AG04449 (cell line): ENCODE measurements at regions not wholly inside any gene's neighbourhood (a gene's known extent, or its start where the extent isn't known, plus 50 kb on each side); places are given as distances from the start of the nearest gene placed in this dataset.

ENCODE experiments used
- CTCF ChIA-PET: fragments of 350-600 bp; formaldehyde crosslinking; extraction: SDS; loops from one replicate; lab custom pipeline; 2021; ENCODE audit warnings: antibody characterized with exemption; lab: Yijun Ruan, JAX
- POLR2A ChIA-PET: fragments of 400-600, 350-600 bp; formaldehyde crosslinking; extraction: SDS; loops from one replicate; lab custom pipeline; 2020; ENCODE audit warnings: antibody characterized with exemption, inconsistent platforms; lab: Yijun Ruan, JAX
- DNase-seq: peaks from one replicate; pipeline ENCODE4 v3.0.0-alpha.2; 2010; ENCODE audit warnings: low read depth, low spot score
- H3K4me3 ChIP-seq: 2 replicates; pipeline ENCODE4 v1.5.1; 2011; ENCODE audit warnings: low read depth, mild to moderate bottlenecking, control low read depth, low read length
- TF ChIP-seq, protein P1 (sequence below): IDR thresholded peaks from one replicate; pipeline ENCODE4 v1.5.1; 2011; ENCODE audit warnings: mild to moderate bottlenecking, moderate library complexity, low read length, control low read depth, inconsistent platforms; ENCODE audit not compliant: insufficient read depth; ENCODE audit errors: missing control alignments

DNA sequence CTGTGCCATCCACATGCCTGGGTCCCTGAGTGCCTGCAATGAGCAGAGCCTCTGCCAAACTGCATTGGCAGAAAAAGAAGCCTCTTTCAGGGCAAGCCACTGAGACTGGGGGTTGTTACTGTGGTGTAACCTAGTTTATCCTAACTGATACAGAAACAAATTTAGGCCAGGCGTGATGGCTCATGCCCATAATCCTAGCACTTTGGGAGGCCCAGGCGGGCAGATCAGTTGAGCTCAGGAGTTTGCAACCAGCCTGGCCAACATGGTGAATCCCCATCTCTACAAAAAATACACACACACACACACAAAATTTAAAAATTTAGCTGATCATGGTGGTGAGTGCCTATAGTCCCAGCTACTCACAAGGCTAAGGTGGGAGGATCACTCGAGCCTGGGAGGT, 221.6 kb downstream of the TBC1D2B start:
- TF ChIP-seq, protein P1, sequence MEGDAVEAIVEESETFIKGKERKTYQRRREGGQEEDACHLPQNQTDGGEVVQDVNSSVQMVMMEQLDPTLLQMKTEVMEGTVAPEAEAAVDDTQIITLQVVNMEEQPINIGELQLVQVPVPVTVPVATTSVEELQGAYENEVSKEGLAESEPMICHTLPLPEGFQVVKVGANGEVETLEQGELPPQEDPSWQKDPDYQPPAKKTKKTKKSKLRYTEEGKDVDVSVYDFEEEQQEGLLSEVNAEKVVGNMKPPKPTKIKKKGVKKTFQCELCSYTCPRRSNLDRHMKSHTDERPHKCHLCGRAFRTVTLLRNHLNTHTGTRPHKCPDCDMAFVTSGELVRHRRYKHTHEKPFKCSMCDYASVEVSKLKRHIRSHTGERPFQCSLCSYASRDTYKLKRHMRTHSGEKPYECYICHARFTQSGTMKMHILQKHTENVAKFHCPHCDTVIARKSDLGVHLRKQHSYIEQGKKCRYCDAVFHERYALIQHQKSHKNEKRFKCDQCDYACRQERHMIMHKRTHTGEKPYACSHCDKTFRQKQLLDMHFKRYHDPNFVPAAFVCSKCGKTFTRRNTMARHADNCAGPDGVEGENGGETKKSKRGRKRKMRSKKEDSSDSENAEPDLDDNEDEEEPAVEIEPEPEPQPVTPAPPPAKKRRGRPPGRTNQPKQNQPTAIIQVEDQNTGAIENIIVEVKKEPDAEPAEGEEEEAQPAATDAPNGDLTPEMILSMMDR: no peak
- H3K4me3 ChIP-seq: no peak overlapping the region
- POLR2A ChIA-PET: no interaction called here
- CTCF ChIA-PET: interaction anchor here (0.8 to 2.2 kb wide), 3 partner anchors 15 to 35 kb away, joined by 4 to 7 read pairs (median 6); no protein-coding TSS in a partner anchor
- DNase-seq: no peak

DNA sequence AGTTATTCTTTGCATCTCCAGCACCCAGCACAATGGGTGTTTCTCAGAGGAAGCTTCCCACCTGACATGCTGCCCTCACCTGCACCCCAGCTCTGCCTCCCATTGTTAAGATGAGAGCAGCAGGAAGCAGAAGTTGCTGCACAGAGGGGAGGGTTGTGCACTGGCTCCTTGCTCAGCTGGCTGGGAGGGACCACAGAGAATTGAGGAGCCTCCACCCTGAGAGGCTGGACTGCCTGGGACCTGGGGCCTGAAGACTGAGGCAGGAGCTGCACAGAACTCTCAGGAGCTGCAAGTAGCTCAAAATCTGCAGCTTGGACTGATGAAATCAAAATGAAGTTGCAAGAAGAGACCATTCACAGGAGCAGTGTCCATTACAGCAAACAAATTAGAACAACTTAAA, 222.3 kb upstream of the LINGO1 start:
- POLR2A ChIA-PET: no interaction called here
- DNase-seq: no peak
- TF ChIP-seq, protein P1: no peak
- CTCF ChIA-PET: interaction anchor here (1.6 kb wide), 2 partner anchors 12 to 15 kb away, joined by 4 to 7 read pairs; no protein-coding TSS in a partner anchor
- no peak overlapping the region for H3K4me3 ChIP-seq

DNA sequence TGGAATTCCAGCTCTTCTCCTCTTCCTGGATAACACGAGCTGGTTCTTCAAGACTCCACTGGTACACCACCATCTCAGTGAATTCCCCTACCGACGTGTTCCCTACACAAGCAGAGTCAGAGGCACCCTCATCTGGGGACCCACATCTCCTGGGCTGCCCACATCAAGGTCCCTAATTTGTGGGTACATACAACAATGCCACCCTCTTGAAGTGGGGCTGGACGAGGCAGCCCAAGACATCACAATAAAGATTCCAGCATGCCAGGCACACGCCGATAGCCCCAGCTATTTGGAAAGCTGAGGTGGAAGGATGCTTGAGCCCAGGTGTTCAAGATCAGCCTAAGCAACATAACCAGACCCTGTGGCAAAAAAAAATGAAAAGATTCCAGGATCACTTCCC, 221.2 kb upstream of the LINGO1 start:
- H3K4me3 ChIP-seq: no peak overlapping the region
- no peak for DNase-seq
- TF ChIP-seq, protein P1: no peak
- ChIA-PET POLR2A (no interaction called here), CTCF (interaction anchor here (1.6 kb wide), 1 partner anchor 11 kb away, joined by 7 read pairs; no protein-coding TSS in a partner anchor)

DNA sequence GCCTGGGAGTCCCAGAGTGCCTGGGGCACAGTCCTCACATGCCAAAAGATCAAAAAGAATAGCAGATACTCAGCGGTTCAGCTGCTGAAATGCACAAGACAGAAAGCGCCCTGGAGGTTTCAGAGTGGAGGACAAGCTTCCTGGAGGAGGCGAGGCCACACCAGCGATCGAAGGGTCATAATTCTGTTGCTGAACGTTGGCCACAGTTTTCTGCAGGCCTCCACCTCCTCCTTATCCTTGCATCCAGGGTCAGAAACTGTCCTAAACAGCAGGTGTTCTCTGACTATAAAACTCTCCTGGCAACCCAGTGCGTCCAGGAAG, 220.3 kb upstream of the LINGO1 start:
- no peak overlapping the region for H3K4me3 ChIP-seq
- DNase-seq: no peak
- POLR2A ChIA-PET: no interaction called here
- TF ChIP-seq, protein P1: no peak
- CTCF ChIA-PET: no interaction called here

GRCh38 chr15:77852241-77853007, 219.7 kb upstream of the LINGO1 start:
- POLR2A ChIA-PET: no interaction called here
- H3K4me3 ChIP-seq: no peak overlapping the region
- TF ChIP-seq, protein P1: no peak
- CTCF ChIA-PET: interaction anchor here (0.9 kb wide), 1 partner anchor 19 kb away, joined by 3 read pairs; no protein-coding TSS in a partner anchor
- no peak for DNase-seq

GRCh38 chr15:77851691-77852090, 219.0 kb upstream of the LINGO1 start:
- no peak overlapping the region for H3K4me3 ChIP-seq
- TF ChIP-seq, protein P1: no peak
- ChIA-PET CTCF (interaction anchor here (0.6 to 0.9 kb wide), 2 partner anchors 20 to 218 kb away, joined by 3 to 4 read pairs; no protein-coding TSS in a partner anchor), POLR2A (no interaction called here)
- no peak for DNase-seq
